Panc1 (cell line): ENCODE measurements at regions not wholly inside any gene's neighbourhood (a gene's known extent, or its start where the extent isn't known, plus 50 kb on each side); places are given as distances from the start of the nearest gene placed in this dataset.
"Not testable (repeated sequence)": the region's sequence is repeated elsewhere in the genome, so short reads cannot be mapped to it uniquely, and the experiment has no call there.

ENCODE experiments used
- ATAC-seq: fragments of 200-7000 bp; cut with Tn5 transposase; 2 replicates; pipeline ENCODE4 v1.9.1; 2020; ENCODE audit warnings: mild to moderate bottlenecking, moderate library complexity
- BruUV-seq: library from RNA; stranded (reverse); fragments of 400-500 nt; replicated peaks from 2 replicates; lab custom pipeline; 2021; lab: Mats Ljungman, UMichigan
- CTCF ChIA-PET: fragments of 300-600 bp; sonication (Branson Sonifier 250); formaldehyde crosslinking; loops from one replicate; lab custom pipeline; 2022; ENCODE audit warnings: antibody characterized with exemption; lab: Charles Lee
- POLR2A ChIA-PET: fragments of 300-600 bp; sonication (Branson Sonifier 250); formaldehyde crosslinking; loops from one replicate; lab custom pipeline; 2022; ENCODE audit warnings: antibody characterized with exemption; lab: Charles Lee
- DNase-seq: peaks from one replicate; pipeline ENCODE4 v3.0.0-alpha.2; 2010; ENCODE audit warnings: low read depth, low spot score
- H3K27ac ChIP-seq: 2 replicates; pipeline ENCODE4 v1.5.1; 2011; ENCODE audit warnings: mild to moderate bottlenecking, low read length, inconsistent platforms
- H3K27me3 ChIP-seq: fragments of 200-500 bp; sonication (Bioruptor generic); 2 replicates; pipeline ENCODE4 v1.6.0; 2014; ENCODE audit warnings: low read length, inconsistent platforms; ENCODE audit not compliant: control insufficient read depth, insufficient read depth
- H3K36me3 ChIP-seq: fragments of 200-500 bp; sonication (Bioruptor generic); 2 replicates; pipeline ENCODE4 v1.5.1; 2014; ENCODE audit warnings: inconsistent platforms, mild to moderate bottlenecking, low read length, moderate library complexity; ENCODE audit not compliant: control insufficient read depth, insufficient read depth
- H3K4me1 ChIP-seq: 2 replicates; pipeline ENCODE4 v1.5.1; 2011; ENCODE audit warnings: inconsistent platforms, mild to moderate bottlenecking, low read length, moderate library complexity; ENCODE audit not compliant: control insufficient read depth, insufficient read depth
- H3K4me3 ChIP-seq, 2 experiments: 2 replicates each; pipeline ENCODE4 v1.5.1; 2011 to 2012; ENCODE audit warnings: low read depth in 2 of 2, low read length in 2 of 2, mild to moderate bottlenecking in 2 of 2, inconsistent platforms in 1 of 2, moderate library complexity in 1 of 2
- H3K9me3 ChIP-seq: fragments of 200-500 bp; sonication (Bioruptor generic); 2 replicates; pipeline ENCODE4 v1.5.1; 2014; ENCODE audit warnings: low read depth, mild to moderate bottlenecking, inconsistent platforms, low read length, moderate library complexity; ENCODE audit not compliant: control insufficient read depth, insufficient read depth
- POLR2AphosphoS5 ChIP-seq: IDR thresholded peaks from 2 replicates; pipeline ENCODE4 v1.6.1; 2012; ENCODE audit warnings: mild to moderate bottlenecking, low read depth, low read length, moderate library complexity
- REST ChIP-seq, 2 experiments: IDR thresholded peaks; 2 replicates each; pipeline ENCODE4 v1.6.1; 2011 to 2012; ENCODE audit warnings: low read depth in 2 of 2, control low read depth in 1 of 2, low read length in 1 of 2, mild to moderate bottlenecking in 1 of 2, moderate library complexity in 1 of 2; ENCODE audit not compliant: insufficient read depth in 1 of 2
- SIN3A ChIP-seq: IDR thresholded peaks from 2 replicates; pipeline ENCODE4 v1.6.1; 2012; ENCODE audit warnings: low read depth, mild to moderate bottlenecking, low read length, moderate library complexity, borderline replicate concordance; ENCODE audit not compliant: insufficient read depth
- TCF7L2 ChIP-seq: IDR thresholded peaks from 2 replicates; pipeline ENCODE4 v1.6.1; 2011; ENCODE audit warnings: mild to moderate bottlenecking, low read depth, low read length, inconsistent platforms
- in situ Hi-C: cut with HindIII; loops from 2 replicates; pipeline ENCODE4 v1.10.0; 2016; ENCODE audit warnings: low sequenced_read_pairs, low pct_unique_long_range_greater_than_20kb
- intact Hi-C: fragments of 100-400 bp; cut with micrococcal nuclease; formaldehyde crosslinking; loops from one replicate; pipeline ENCODE4 v1.10.0; 2022; ENCODE audit not compliant: unreplicated experiment
- TF ChIP-seq, protein P1 (sequence below): fragments of 450-650 bp; IDR thresholded peaks from 2 replicates; pipeline ENCODE4 v1.5.1; 2017; ENCODE audit warnings: mild to moderate bottlenecking

- ChIA-PET CTCF (no interaction called here), POLR2A (no interaction called here)
- Histone ChIP-seq H3K9me3 (no peaks in the 10 kb centered on the region), H3K27me3 (no peaks in the 10 kb centered on the region), H3K27ac (no peak overlapping the region), H3K4me3 (no peak overlapping the region), H3K4me1 (peaks cover 6% of the 10 kb centered on the region; the same call in 1 of the 2 replicates), H3K36me3 (no peaks in the 10 kb centered on the region)
- DNase-seq (no peak), ATAC-seq (no peak)
- in situ Hi-C loops (no loop called here), intact Hi-C loops (no loop called here)
- no peak for TF ChIP-seq REST (IDR thresholded peaks at IDR 0.05; ENCODE audit: insufficient read depth in 1 of 2, low read depth in 2 of 2, low read length in 1 of 2)
- TF ChIP-seq, protein P1, sequence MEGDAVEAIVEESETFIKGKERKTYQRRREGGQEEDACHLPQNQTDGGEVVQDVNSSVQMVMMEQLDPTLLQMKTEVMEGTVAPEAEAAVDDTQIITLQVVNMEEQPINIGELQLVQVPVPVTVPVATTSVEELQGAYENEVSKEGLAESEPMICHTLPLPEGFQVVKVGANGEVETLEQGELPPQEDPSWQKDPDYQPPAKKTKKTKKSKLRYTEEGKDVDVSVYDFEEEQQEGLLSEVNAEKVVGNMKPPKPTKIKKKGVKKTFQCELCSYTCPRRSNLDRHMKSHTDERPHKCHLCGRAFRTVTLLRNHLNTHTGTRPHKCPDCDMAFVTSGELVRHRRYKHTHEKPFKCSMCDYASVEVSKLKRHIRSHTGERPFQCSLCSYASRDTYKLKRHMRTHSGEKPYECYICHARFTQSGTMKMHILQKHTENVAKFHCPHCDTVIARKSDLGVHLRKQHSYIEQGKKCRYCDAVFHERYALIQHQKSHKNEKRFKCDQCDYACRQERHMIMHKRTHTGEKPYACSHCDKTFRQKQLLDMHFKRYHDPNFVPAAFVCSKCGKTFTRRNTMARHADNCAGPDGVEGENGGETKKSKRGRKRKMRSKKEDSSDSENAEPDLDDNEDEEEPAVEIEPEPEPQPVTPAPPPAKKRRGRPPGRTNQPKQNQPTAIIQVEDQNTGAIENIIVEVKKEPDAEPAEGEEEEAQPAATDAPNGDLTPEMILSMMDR, result no peak
- TF ChIP-seq SIN3A, result no peak
- TF ChIP-seq TCF7L2, result no peak
- no peak for TF ChIP-seq POLR2AphosphoS5
- no TSS peak for BruUV-seq
Measured at GRCh38 chrX:52265713-52266112, 81.0 kb downstream of the MAGED4 start.

- not testable (repeated sequence) for H3K9me3 ChIP-seq, H3K36me3 ChIP-seq
Measured at GRCh38 chrX:52268502-52268901, 83.8 kb downstream of the MAGED4 start.

DNA sequence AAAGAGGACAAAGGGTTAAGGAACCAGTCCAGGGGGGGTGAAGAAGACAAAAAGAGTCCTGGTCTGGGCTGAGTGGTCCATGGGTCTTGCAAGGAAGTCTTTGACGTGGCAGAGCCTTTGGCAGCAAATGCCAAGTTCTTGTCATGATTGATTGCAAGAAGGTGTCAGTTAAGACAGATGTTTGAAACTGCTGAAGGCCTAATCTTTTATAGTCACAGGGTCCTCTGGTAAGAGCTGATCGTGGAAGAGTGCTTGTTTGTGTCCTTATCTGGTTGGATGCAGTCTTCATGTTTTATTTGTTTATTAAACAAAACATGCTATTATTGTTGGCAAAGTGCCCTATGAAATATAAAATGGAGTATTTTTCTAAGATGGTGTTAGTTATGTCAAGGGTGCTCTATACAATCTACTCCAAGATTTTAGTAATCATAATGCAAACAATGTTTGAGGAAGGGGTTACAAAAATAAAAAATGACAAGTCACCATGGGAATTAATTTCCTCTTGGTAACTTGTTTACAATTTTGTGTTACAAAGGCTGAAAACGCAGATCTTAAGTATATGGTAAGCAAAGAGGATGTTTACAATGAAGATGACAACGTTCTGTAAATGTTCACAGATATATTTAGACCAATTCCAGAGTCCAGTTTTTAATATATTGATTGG is 85.9 kb downstream of the MAGED4 start:
- ChIA-PET POLR2A (no interaction called here), CTCF (no interaction called here)
- no peak for ATAC-seq
- BruUV-seq, result no TSS peak
- DNase-seq, result no peak
- in situ Hi-C loops (no loop called here), intact Hi-C loops (no loop called here)
- no peak overlapping the region for H3K27ac ChIP-seq
- no peaks in the 10 kb centered on the region for H3K4me1 ChIP-seq
- H3K27me3 ChIP-seq, result no peaks in the 10 kb centered on the region
- no peak for TF ChIP-seq POLR2AphosphoS5
- no peak overlapping the region for H3K4me3 ChIP-seq
- H3K9me3 ChIP-seq, result no peaks in the 10 kb centered on the region
- H3K36me3 ChIP-seq, result no peaks in the 10 kb centered on the region

More at GRCh38 chrX:52268502-52268901, 83.8 kb downstream of the MAGED4 start:
- in situ Hi-C loops, ATAC-seq, intact Hi-C loops, H3K27me3 ChIP-seq, POLR2A ChIA-PET, H3K4me3 ChIP-seq, DNase-seq, H3K27ac ChIP-seq, BruUV-seq, CTCF ChIA-PET, H3K4me1 ChIP-seq: not testable (repeated sequence)
